Keratinocyte (primary cell): ENCODE measurements at regions not wholly inside any gene's neighbourhood (a gene's known extent, or its start where the extent isn't known, plus 50 kb on each side); places are given as distances from the start of the nearest gene placed in this dataset.

Experiments used
- DNase-seq: peaks from one replicate; pipeline ENCODE4 v3.0.0-alpha.2; 2011; ENCODE audit warnings: low read depth, missing footprints, low spot score
- FAIRE-seq: peaks from 2 replicates; lab custom pipeline; 2011; peaks lifted over from hg19 to GRCh38; lab: Jason Lieb, UNC
- H2AFZ ChIP-seq: 2 replicates; pipeline ENCODE4 v1.6.0; 2012; ENCODE audit warnings: low read length, control low read depth, inconsistent platforms; ENCODE audit not compliant: control insufficient read depth
- H3K27ac ChIP-seq: 2 replicates; pipeline ENCODE4 v1.5.1; 2011; ENCODE audit warnings: low read length; ENCODE audit not compliant: control insufficient read depth, insufficient read depth
- H3K27me3 ChIP-seq: 3 replicates; pipeline ENCODE4 v1.6.0; 2011; ENCODE audit warnings: low read length; ENCODE audit not compliant: control insufficient read depth, insufficient read depth; ENCODE audit errors: extremely low read depth
- H3K36me3 ChIP-seq, 2 experiments: 2 replicates in 1 of 2; 3 replicates in 1 of 2; pipeline ENCODE4 v1.5.1; 2011; ENCODE audit warnings: low read length in 2 of 2, mild to moderate bottlenecking in 1 of 2; ENCODE audit not compliant: control insufficient read depth in 2 of 2, insufficient read depth in 2 of 2; ENCODE audit errors: extremely low read depth in 1 of 2
- H3K4me1 ChIP-seq: 3 replicates; pipeline ENCODE4 v1.5.1; 2011; ENCODE audit warnings: low read length; ENCODE audit not compliant: control insufficient read depth, insufficient read depth; ENCODE audit errors: extremely low read depth
- H3K4me2 ChIP-seq: 3 replicates; pipeline ENCODE4 v1.6.0; 2011; ENCODE audit warnings: low read depth, low read length; ENCODE audit not compliant: control insufficient read depth, insufficient read depth; ENCODE audit errors: extremely low read depth
- H3K4me3 ChIP-seq, 3 experiments: fragments of 200-600 bp in 1 of 3; sonication (generic) in 1 of 3; 2 replicates in 2 of 3; 3 replicates in 1 of 3; pipeline ENCODE4 v1.5.1; 2011 to 2016; ENCODE audit warnings: low read length in 3 of 3, mild to moderate bottlenecking in 3 of 3, control low read depth in 2 of 3, inconsistent platforms in 1 of 3, low read depth in 1 of 3, mixed read lengths in 1 of 3, mixed run types in 1 of 3, moderate library complexity in 1 of 3; ENCODE audit not compliant: control insufficient read depth in 2 of 3, insufficient read depth in 2 of 3; ENCODE audit errors: extremely low read depth in 1 of 3
- H3K79me2 ChIP-seq: 2 replicates; pipeline ENCODE4 v1.6.0; 2012; ENCODE audit warnings: low read length; ENCODE audit not compliant: control insufficient read depth, insufficient read depth
- H3K9ac ChIP-seq: 3 replicates; pipeline ENCODE4 v1.6.0; 2011; ENCODE audit warnings: low read length; ENCODE audit not compliant: control insufficient read depth, insufficient read depth; ENCODE audit errors: extremely low read depth
- H3K9me1 ChIP-seq: 3 replicates; pipeline ENCODE4 v1.6.0; 2011; ENCODE audit warnings: low read length; ENCODE audit not compliant: control insufficient read depth, insufficient read depth; ENCODE audit errors: extremely low read depth
- H3K9me3 ChIP-seq: 2 replicates; pipeline ENCODE4 v1.5.1; 2012; ENCODE audit warnings: low read depth, low read length; ENCODE audit not compliant: control insufficient read depth
- H4K20me1 ChIP-seq: 3 replicates; pipeline ENCODE4 v1.6.0; 2011; ENCODE audit warnings: low read length; ENCODE audit not compliant: control insufficient read depth, insufficient read depth; ENCODE audit errors: extremely low read depth
- CTCF ChIP-seq, 3 experiments: IDR thresholded peaks in 1 of 3; conservative IDR thresholded peaks in 1 of 3; optimal IDR thresholded peaks in 1 of 3; 2 replicates in 2 of 3; 3 replicates in 1 of 3; pipeline versions ENCODE3 to v1.5.1; 2011; ENCODE audit warnings: low read length in 3 of 3, mild to moderate bottlenecking in 3 of 3, moderate library complexity in 2 of 3, control low read depth in 1 of 3, inconsistent platforms in 1 of 3; ENCODE audit not compliant: insufficient read depth in 2 of 3; ENCODE audit errors: extremely low read depth in 1 of 3
- EZH2 ChIP-seq: IDR thresholded peaks from one replicate; pipeline ENCODE4 v1.6.1; 2012; ENCODE audit warnings: inconsistent platforms, mild to moderate bottlenecking, low read length, moderate library complexity
- dilution Hi-C: fragments of 300-500 bp; cut with MboI; formaldehyde crosslinking; loops from one replicate; pipeline ENCODE4 v1.7.0; 2020; ENCODE audit warnings: low sequenced_read_pairs; ENCODE audit not compliant: extremely low pct_ligation_motif_present

DNA sequence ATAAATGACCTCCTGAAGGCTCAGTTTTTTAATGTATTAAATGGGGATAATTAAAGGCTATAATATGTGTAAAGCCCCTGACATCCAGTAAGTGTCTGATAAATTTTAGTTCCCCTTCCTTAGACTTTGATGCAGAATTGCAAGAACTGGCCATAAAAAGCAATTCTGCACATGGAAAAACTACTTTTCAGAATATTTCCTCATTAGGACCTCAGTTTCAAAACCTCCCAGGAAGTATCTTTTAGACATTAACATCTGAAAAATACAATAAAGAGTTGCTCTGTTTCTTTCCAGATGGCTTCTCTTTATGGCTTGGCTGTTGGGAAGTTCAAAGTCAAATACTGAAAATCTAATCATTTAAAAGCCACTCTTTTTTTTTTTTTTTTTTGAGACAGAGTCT lies 106.3 kb upstream of the ZNF217 start:
- dilution Hi-C loops, result no loop called here
- H3K4me1 ChIP-seq, result no peaks in the 10 kb centered on the region
- H3K9me1 ChIP-seq, result no peaks in the 10 kb centered on the region
- H3K9ac ChIP-seq, result no peak overlapping the region
- H4K20me1 ChIP-seq, result no peaks in the 10 kb centered on the region
- H3K9me3 ChIP-seq, result no peaks in the 10 kb centered on the region
- DNase-seq, result no peak
- H3K27me3 ChIP-seq, result no peaks in the 10 kb centered on the region
- no peak overlapping the region for H3K4me3 ChIP-seq
- TF ChIP-seq EZH2 (no peak), CTCF (optimal IDR thresholded peaks at IDR 0.05 in 1 of 3, IDR thresholded peaks at IDR 0.05 in 1 of 3, conservative IDR thresholded peaks at IDR 0.05 in 1 of 3; ENCODE audit: extremely low read depth in 1 of 3, insufficient read depth in 2 of 3, low read length in 3 of 3) (no peak)
- H2AFZ ChIP-seq, result no peak overlapping the region
- no peak for FAIRE-seq
- H3K27ac ChIP-seq, result no peak overlapping the region
- no peak overlapping the region for H3K4me2 ChIP-seq
- H3K79me2 ChIP-seq, result no peaks in the 10 kb centered on the region
- no peaks in the 10 kb centered on the region for H3K36me3 ChIP-seq

- no peak overlapping the region for H2AFZ ChIP-seq
- FAIRE-seq (no peak), DNase-seq (no peak)
- H3K36me3 ChIP-seq, result no peaks in the 10 kb centered on the region
- no peak overlapping the region for H3K9ac ChIP-seq
- H3K9me3 ChIP-seq, result no peaks in the 10 kb centered on the region
- TF ChIP-seq CTCF (optimal IDR thresholded peaks at IDR 0.05 in 1 of 3, IDR thresholded peaks at IDR 0.05 in 1 of 3, conservative IDR thresholded peaks at IDR 0.05 in 1 of 3; ENCODE audit: extremely low read depth in 1 of 3, insufficient read depth in 2 of 3, low read length in 3 of 3) (no peak), EZH2 (no peak)
- H3K79me2 ChIP-seq, result no peaks in the 10 kb centered on the region
- H3K27ac ChIP-seq, result no peak overlapping the region
- dilution Hi-C loops, result no loop called here
- no peaks in the 10 kb centered on the region for H4K20me1 ChIP-seq
- H3K27me3 ChIP-seq, result no peaks in the 10 kb centered on the region
- no peak overlapping the region for H3K4me2 ChIP-seq
- H3K4me3 ChIP-seq, result no peak overlapping the region
- H3K4me1 ChIP-seq, result no peaks in the 10 kb centered on the region
- no peaks in the 10 kb centered on the region for H3K9me1 ChIP-seq
Measured at GRCh38 chr20:53699085-53699674, 105.5 kb upstream of the ZNF217 start.
